Colonic mucosa (tissue), 4 donors: ENCODE measurements at regions not wholly inside any gene's neighbourhood (a gene's known extent, or its start where the extent isn't known, plus 50 kb on each side); places are given as distances from the start of the nearest gene placed in this dataset.

Experiments
- DNase-seq: peaks from one replicate; pipeline ENCODE4 v3.0.0-alpha.2; 2020
- H3K27ac ChIP-seq: fragments of 200-600 bp; one replicate; pipeline ENCODE4 v1.8.0; 2021
- H3K27me3 ChIP-seq: fragments of 200-600 bp; one replicate; pipeline ENCODE4 v1.8.0; 2021
- H3K36me3 ChIP-seq: fragments of 200-600 bp; one replicate; pipeline ENCODE4 v1.8.0; 2021
- H3K4me1 ChIP-seq: fragments of 200-600 bp; one replicate; pipeline ENCODE4 v1.8.0; 2021; ENCODE audit warnings: mild to moderate bottlenecking
- H3K4me3 ChIP-seq: fragments of 200-600 bp; one replicate; pipeline ENCODE4 v1.8.0; 2021
- H3K9ac ChIP-seq, 2 donors: one replicate each; pipeline ENCODE4 v1.7.0; 2013; ENCODE audit warnings: control low read depth in 2 of 2, low read depth in 2 of 2, low read length in 2 of 2
- H3K9me3 ChIP-seq: fragments of 200-600 bp; one replicate; pipeline ENCODE4 v1.8.0; 2021
- intact Hi-C: fragments of 100-400 bp; cut with DNase I; formaldehyde crosslinking; loops from one replicate; pipeline ENCODE4 v1.14.1; 2022
- TF ChIP-seq, protein P1 (sequence below): fragments of 200-600 bp; IDR thresholded peaks from one replicate; pipeline ENCODE4 v1.8.0; 2022; ENCODE audit warnings: antibody characterized with exemption, mild to moderate bottlenecking
- donor health status: healthy.
- donor health status: DM: no; HTN: no; CAD: no.
- donor health status: DM: no; HTN: no; CAD: no.

- DNase-seq, result no peak
- H3K9me3 ChIP-seq, result no peaks in the 10 kb centered on the region
- TF ChIP-seq, protein P1, sequence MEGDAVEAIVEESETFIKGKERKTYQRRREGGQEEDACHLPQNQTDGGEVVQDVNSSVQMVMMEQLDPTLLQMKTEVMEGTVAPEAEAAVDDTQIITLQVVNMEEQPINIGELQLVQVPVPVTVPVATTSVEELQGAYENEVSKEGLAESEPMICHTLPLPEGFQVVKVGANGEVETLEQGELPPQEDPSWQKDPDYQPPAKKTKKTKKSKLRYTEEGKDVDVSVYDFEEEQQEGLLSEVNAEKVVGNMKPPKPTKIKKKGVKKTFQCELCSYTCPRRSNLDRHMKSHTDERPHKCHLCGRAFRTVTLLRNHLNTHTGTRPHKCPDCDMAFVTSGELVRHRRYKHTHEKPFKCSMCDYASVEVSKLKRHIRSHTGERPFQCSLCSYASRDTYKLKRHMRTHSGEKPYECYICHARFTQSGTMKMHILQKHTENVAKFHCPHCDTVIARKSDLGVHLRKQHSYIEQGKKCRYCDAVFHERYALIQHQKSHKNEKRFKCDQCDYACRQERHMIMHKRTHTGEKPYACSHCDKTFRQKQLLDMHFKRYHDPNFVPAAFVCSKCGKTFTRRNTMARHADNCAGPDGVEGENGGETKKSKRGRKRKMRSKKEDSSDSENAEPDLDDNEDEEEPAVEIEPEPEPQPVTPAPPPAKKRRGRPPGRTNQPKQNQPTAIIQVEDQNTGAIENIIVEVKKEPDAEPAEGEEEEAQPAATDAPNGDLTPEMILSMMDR, result no peak
- intact Hi-C loops, result no loop called here
- no peak overlapping the region for H3K27ac ChIP-seq
- no peak overlapping the region for H3K4me3 ChIP-seq
- H3K4me1 ChIP-seq, result no peaks in the 10 kb centered on the region
- no peaks in the 10 kb centered on the region for H3K36me3 ChIP-seq
- H3K9ac ChIP-seq, result no peak overlapping the region
- H3K27me3 ChIP-seq, result no peaks in the 10 kb centered on the region
These were observed 950.6 kb downstream of the DCDC2C start for GRCh38 chr2:4653991-4654390.

DNA sequence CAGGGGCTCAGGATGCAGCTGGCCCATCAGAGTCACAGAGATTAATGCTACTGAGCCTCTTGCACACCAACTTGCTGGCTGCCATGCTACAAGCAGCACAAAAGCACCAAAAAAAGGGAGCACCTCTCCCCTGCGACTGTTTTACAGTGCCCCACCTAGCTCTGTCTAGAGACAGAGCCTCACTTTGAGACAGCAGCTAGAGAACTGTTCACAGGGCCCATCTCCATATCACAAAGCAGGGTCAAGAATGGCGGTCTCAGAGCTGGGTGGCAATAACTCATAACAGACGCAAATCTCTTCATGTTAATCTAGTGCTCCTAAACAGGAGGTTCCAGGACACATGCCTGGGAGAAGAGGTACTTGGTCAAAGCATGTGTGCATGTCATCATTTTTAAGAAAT, 953.0 kb downstream of the DCDC2C start:
- Histone ChIP-seq H3K9ac (no peak overlapping the region), H3K27ac (no peak overlapping the region), H3K27me3 (no peaks in the 10 kb centered on the region), H3K4me1 (no peaks in the 10 kb centered on the region), H3K36me3 (no peaks in the 10 kb centered on the region), H3K4me3 (no peak overlapping the region), H3K9me3 (no peaks in the 10 kb centered on the region)
- TF ChIP-seq, protein P1, result no peak
- intact Hi-C loops, result no loop called here
- no peak for DNase-seq

DNA sequence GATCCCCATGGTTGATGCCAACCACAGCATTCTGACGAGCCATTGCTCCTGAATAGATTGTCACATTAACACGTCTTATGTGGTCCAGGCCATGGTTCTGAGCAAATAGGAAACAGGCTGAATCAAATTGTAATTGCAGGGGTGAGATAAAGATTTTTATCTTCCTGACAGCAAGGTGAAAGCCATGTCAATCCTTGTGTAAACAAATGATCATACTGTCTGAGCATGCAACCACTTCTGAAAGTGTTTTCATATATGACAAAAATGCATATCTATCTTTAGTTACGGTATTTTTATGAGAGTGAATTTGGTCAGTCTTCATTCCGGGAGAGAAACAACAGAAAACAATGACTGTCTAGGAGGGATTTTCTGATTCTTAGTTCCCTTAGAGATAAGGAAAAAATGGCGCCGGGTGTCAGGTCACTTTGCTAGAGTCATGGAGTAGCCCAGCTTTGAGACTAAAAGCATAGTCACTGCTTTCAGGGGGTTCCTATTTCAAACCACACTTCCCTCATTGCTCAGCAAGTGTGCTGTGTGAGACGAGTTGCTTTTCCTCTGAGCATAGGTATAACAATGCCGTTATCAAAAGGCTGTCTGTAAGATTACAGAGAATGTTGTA, 958.9 kb downstream of the DCDC2C start:
- Histone ChIP-seq H3K27ac (no peak overlapping the region), H3K4me1 (no peaks in the 10 kb centered on the region), H3K4me3 (no peak overlapping the region), H3K9ac (no peak overlapping the region), H3K36me3 (no peaks in the 10 kb centered on the region), H3K27me3 (no peaks in the 10 kb centered on the region), H3K9me3 (no peaks in the 10 kb centered on the region)
- intact Hi-C loops, result no loop called here
- TF ChIP-seq, protein P1, result no peak
- no peak for DNase-seq

- Histone ChIP-seq H3K9ac (no peak overlapping the region), H3K36me3 (no peaks in the 10 kb centered on the region), H3K4me1 (no peaks in the 10 kb centered on the region), H3K27me3 (no peaks in the 10 kb centered on the region), H3K27ac (no peak overlapping the region), H3K9me3 (no peaks in the 10 kb centered on the region), H3K4me3 (no peak overlapping the region)
- DNase-seq, result no peak
- TF ChIP-seq, protein P1, result no peak
- intact Hi-C loops, result no loop called here
These were observed 965.0 kb downstream of the DCDC2C start for GRCh38 chr2:4668381-4668780.

- Histone ChIP-seq H3K4me1 (no peaks in the 10 kb centered on the region), H3K27me3 (no peaks in the 10 kb centered on the region), H3K4me3 (no peak overlapping the region), H3K36me3 (no peaks in the 10 kb centered on the region), H3K27ac (no peak overlapping the region), H3K9me3 (no peaks in the 10 kb centered on the region), H3K9ac (no peak overlapping the region)
- DNase-seq, result no peak
- TF ChIP-seq, protein P1, result no peak
- intact Hi-C loops, result no loop called here
These were observed 967.0 kb downstream of the DCDC2C start for GRCh38 chr2:4670331-4670730.
